HepG2 (cell line): ENCODE measurements at regions not wholly inside any gene's neighbourhood (a gene's known extent, or its start where the extent isn't known, plus 50 kb on each side); places are given as distances from the start of the nearest gene placed in this dataset.
A peak's percentile ranks its signal among the peaks of the same experiment; 100 is the strongest.

Experiments
- ATF7-NPFF ChIP-seq: sonication (generic); formaldehyde crosslinking; IDR thresholded peaks from 2 replicates; pipeline ENCODE4 v1.8.1; 2023; ENCODE audit warnings: mild to moderate bottlenecking, low read depth, missing genetic modification reagents, moderate library complexity
- CEBPG ChIP-seq: IDR thresholded peaks from 2 replicates; pipeline ENCODE4 v1.6.1; 2016
- EHMT2 ChIP-seq: fragments of 200-600 bp; sonication (generic); IDR thresholded peaks from 2 replicates; pipeline ENCODE4 v1.7.0; 2017; ENCODE audit warnings: antibody characterized with exemption, low read depth, low read length, borderline replicate concordance
- EP300 ChIP-seq, 3 experiments: sonication (generic) in 1 of 3; formaldehyde crosslinking in 1 of 3; IDR thresholded peaks; 2 replicates each; pipeline versions ENCODE4 v1.5.1 to v1.6.1; 2011 to 2020; ENCODE audit warnings: low read depth in 2 of 3, low read length in 2 of 3, borderline replicate concordance in 1 of 3, improper control_type of control experiment in 1 of 3, mild to moderate bottlenecking in 1 of 3, missing genetic modification reagents in 1 of 3, moderate library complexity in 1 of 3
- ERF ChIP-seq: IDR thresholded peaks from 2 replicates; pipeline ENCODE4 v1.6.1; 2018; ENCODE audit warnings: missing biosample characterization, missing genetic modification reagents
- FOXM1 ChIP-seq: sonication (generic); formaldehyde crosslinking; IDR thresholded peaks from 2 replicates; pipeline ENCODE4 v1.5.0; 2020; ENCODE audit warnings: missing genetic modification reagents
- HDAC2 ChIP-seq: sonication (generic); formaldehyde crosslinking; IDR thresholded peaks from 2 replicates; pipeline ENCODE4 v1.4.0; 2020; ENCODE audit warnings: missing genetic modification reagents
- HNRNPK ChIP-seq: fragments of 200-400 bp; formaldehyde crosslinking; IDR thresholded peaks from 2 replicates; pipeline ENCODE4 v1.6.1; 2018; ENCODE audit warnings: low read length, low read depth, moderate library complexity, mild to moderate bottlenecking; ENCODE audit not compliant: poor library complexity, severe bottlenecking
- ISL2 ChIP-seq: sonication (generic); formaldehyde crosslinking; IDR thresholded peaks from 2 replicates; pipeline ENCODE4 v1.5.0; 2020; ENCODE audit warnings: missing genetic modification reagents
- KLF6 ChIP-seq: IDR thresholded peaks from 2 replicates; pipeline ENCODE4 v1.8.0; 2016; ENCODE audit warnings: missing biosample characterization, missing genetic modification reagents
- MEIS2 ChIP-seq: sonication (generic); formaldehyde crosslinking; IDR thresholded peaks from 2 replicates; pipeline ENCODE4 v1.9.0; 2021; ENCODE audit warnings: mild to moderate bottlenecking, missing genetic modification reagents
- NFKBIZ ChIP-seq: IDR thresholded peaks from 2 replicates; pipeline ENCODE4 v1.6.1; 2018; ENCODE audit warnings: missing genetic modification reagents, missing compliant biosample characterization
- PHF5A ChIP-seq: IDR thresholded peaks from one replicate; pipeline ENCODE4 v1.6.1; 2018; ENCODE audit warnings: low read depth, missing genetic modification reagents; ENCODE audit not compliant: unreplicated experiment
- RBM22 ChIP-seq: fragments of 200-400 bp; formaldehyde crosslinking; optimal IDR thresholded peaks from 2 replicates; pipeline ENCODE3; 2017; ENCODE audit warnings: mild to moderate bottlenecking, low read length, moderate library complexity
- RCOR2 ChIP-seq: IDR thresholded peaks from 2 replicates; pipeline ENCODE4 v1.6.1; 2016; ENCODE audit warnings: missing biosample characterization, missing genetic modification reagents
- SKIL ChIP-seq: sonication (generic); formaldehyde crosslinking; IDR thresholded peaks from 2 replicates; pipeline ENCODE4 v1.8.0; 2022; ENCODE audit warnings: missing genetic modification reagents, mild to moderate bottlenecking, moderate library complexity, borderline replicate concordance
- SOX5 ChIP-seq: IDR thresholded peaks from 2 replicates; pipeline ENCODE4 v1.6.1; 2016; ENCODE audit warnings: borderline replicate concordance
- TOE1 ChIP-seq: sonication (generic); formaldehyde crosslinking; IDR thresholded peaks from 2 replicates; pipeline ENCODE4 v1.4.0; 2020; ENCODE audit warnings: mild to moderate bottlenecking, missing genetic modification reagents
- ZBTB39 ChIP-seq: sonication (generic); formaldehyde crosslinking; IDR thresholded peaks from 2 replicates; pipeline ENCODE4 v1.5.0; 2020; ENCODE audit warnings: missing genetic modification reagents
- ZBTB8A ChIP-seq: sonication (generic); formaldehyde crosslinking; IDR thresholded peaks from 2 replicates; pipeline ENCODE4 v1.4.0; 2020; ENCODE audit warnings: mild to moderate bottlenecking, low read depth, missing genetic modification reagents, borderline replicate concordance
- ZKSCAN1 ChIP-seq: fragments of 150-350 bp; IDR thresholded peaks from 2 replicates; pipeline ENCODE4 v1.6.1; 2014; ENCODE audit warnings: low read length
- ZNF263 ChIP-seq: sonication (generic); formaldehyde crosslinking; IDR thresholded peaks from 2 replicates; pipeline ENCODE4 v1.4.0; 2020; ENCODE audit warnings: missing genetic modification reagents
- TF ChIP-seq, protein P1 (sequence below): sonication (generic); formaldehyde crosslinking; IDR thresholded peaks from 2 replicates; pipeline ENCODE4 v1.8.0; 2022; ENCODE audit warnings: mild to moderate bottlenecking, missing genetic modification reagents, moderate library complexity
- TF ChIP-seq, protein P2 (sequence below): sonication (generic); formaldehyde crosslinking; IDR thresholded peaks from 2 replicates; pipeline ENCODE4 v1.8.0; 2023; ENCODE audit warnings: mild to moderate bottlenecking, missing genetic modification reagents

DNA sequence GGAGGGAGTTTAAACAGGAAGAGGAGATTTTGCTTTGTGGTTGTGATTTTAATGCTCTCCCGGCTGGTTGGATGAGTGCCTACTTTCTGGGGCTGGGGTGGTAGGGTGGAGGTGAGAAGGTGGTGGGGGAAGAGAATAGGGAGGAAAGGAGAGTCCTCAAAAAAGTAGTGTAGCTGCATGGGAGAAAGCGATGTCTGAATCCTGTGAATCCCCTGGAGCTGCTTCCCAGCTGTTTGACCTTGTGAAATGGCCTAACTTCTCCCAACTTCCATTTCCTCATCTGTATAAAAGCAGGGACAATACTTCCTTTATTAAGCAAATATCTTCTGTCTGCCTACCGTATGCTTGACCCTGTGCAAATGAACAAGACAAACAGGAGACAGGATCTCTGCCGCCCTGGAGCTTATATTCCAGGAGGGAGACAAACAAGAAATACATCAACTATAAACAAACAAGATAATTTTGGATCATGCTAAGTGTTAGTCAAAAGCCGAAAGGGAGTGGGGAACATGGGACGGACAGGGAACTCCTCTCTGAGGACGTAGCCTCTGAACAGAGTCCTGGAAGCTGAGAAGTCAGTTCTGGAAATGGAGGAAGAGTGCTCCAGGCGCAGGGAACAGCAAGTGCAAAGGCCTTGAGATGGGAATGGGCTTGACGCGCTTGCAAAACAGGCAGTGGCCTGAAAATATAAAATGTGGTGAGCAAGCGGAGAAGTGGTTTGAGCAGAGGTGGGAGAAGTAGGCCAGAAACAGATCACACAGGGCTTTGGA, 103.5 kb downstream of the SPRY4 start (continued):
- TF ChIP-seq NFKBIZ (CRISPR knock-in tag): no peak
- peak; percentile 73 for TF ChIP-seq ZNF263
- TF ChIP-seq TOE1 (CRISPR knock-in tag): no peak
- TF ChIP-seq ZKSCAN1: no peak
- TF ChIP-seq HDAC2: no peak
- TF ChIP-seq, protein P1, sequence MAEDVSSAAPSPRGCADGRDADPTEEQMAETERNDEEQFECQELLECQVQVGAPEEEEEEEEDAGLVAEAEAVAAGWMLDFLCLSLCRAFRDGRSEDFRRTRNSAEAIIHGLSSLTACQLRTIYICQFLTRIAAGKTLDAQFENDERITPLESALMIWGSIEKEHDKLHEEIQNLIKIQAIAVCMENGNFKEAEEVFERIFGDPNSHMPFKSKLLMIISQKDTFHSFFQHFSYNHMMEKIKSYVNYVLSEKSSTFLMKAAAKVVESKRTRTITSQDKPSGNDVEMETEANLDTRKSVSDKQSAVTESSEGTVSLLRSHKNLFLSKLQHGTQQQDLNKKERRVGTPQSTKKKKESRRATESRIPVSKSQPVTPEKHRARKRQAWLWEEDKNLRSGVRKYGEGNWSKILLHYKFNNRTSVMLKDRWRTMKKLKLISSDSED: no peak
- peak; percentile 53; the same call in 1 of the 2 replicates for TF ChIP-seq SKIL (CRISPR knock-in tag)
- no peak for TF ChIP-seq PHF5A (CRISPR knock-in tag)
- TF ChIP-seq ZBTB8A (CRISPR knock-in tag): no peak
- no peak for TF ChIP-seq ERF (CRISPR knock-in tag)
- peak; percentile 57 for TF ChIP-seq HNRNPK
- TF ChIP-seq, protein P2, sequence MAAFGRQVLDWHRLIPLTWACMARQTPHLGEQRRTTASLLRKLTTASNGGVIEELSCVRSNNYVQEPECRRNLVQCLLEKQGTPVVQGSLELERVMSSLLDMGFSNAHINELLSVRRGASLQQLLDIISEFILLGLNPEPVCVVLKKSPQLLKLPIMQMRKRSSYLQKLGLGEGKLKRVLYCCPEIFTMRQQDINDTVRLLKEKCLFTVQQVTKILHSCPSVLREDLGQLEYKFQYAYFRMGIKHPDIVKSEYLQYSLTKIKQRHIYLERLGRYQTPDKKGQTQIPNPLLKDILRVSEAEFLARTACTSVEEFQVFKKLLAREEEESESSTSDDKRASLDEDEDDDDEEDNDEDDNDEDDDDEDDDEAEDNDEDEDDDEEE (CRISPR knock-in tag): no peak
- no peak for TF ChIP-seq FOXM1
- TF ChIP-seq KLF6: no peak
- no peak for TF ChIP-seq RBM22
- TF ChIP-seq ZBTB39 (CRISPR knock-in tag): no peak
- no peak for TF ChIP-seq CEBPG
- no peak for TF ChIP-seq EHMT2
- peak in 1 of 2 experiments; percentile 57; a peak in 1 of 4 replicates for TF ChIP-seq EP300 (IDR thresholded peaks at IDR 0.05; ENCODE audit: low read depth in 2 of 2, low read length in 2 of 2)
- TF ChIP-seq EP300 (CRISPR knock-in tag; IDR thresholded peaks at IDR 0.05; ENCODE audit: borderline replicate concordance): peak; percentile 67; the same call in 1 of the 2 replicates
- TF ChIP-seq SOX5 (CRISPR knock-in tag): peak; percentile 59
- TF ChIP-seq ISL2 (CRISPR knock-in tag): 0 out of 2 replicates have a peak, but pooled peaks have one; percentile 27
- peak; percentile 28; the same call in 1 of the 2 replicates for TF ChIP-seq RCOR2
- no peak for TF ChIP-seq ATF7-NPFF (CRISPR knock-in tag)
- TF ChIP-seq MEIS2 (CRISPR knock-in tag): no peak
